ENCODE measurements at regions not wholly inside any gene's neighbourhood (a gene's known extent, or its start where the extent isn't known, plus 50 kb on each side); places are given as distances from the start of the nearest gene placed in this dataset.
"Not testable (repeated sequence)": the region's sequence is repeated elsewhere in the genome, so short reads cannot be mapped to it uniquely, and the experiment has no call there.

GRCh38 chr1:220942278-220942677 lies 63.0 kb downstream of the HLX start:
- no peak overlapping the region for H3K27ac ChIP-seq
- TF ChIP-seq CTCF (conservative IDR thresholded peaks at IDR 0.05) (no peak), ZFX (IDR thresholded peaks at IDR 0.05) (no peak)

- not testable (repeated sequence) for H3K27ac ChIP-seq
These were observed 63.7 kb downstream of the HLX start for GRCh38 chr1:220942914-220943313.

- TF ChIP-seq CTCF (conservative IDR thresholded peaks at IDR 0.05): no peak
- no peak for TF ChIP-seq ZFX (IDR thresholded peaks at IDR 0.05)
- H3K27ac ChIP-seq: no peak overlapping the region
These were observed 64.2 kb downstream of the HLX start for GRCh38 chr1:220943319-220943996.

GRCh38 chr1:220950576-220950975 lies 71.3 kb downstream of the HLX start:
- TF ChIP-seq CTCF (conservative IDR thresholded peaks at IDR 0.05) (no peak), ZFX (IDR thresholded peaks at IDR 0.05) (no peak)
- no peak overlapping the region for H3K27ac ChIP-seq

GRCh38 chr1:220952961-220953643 lies 73.9 kb downstream of the HLX start:
- H3K27ac ChIP-seq: no peak overlapping the region
- no peak for TF ChIP-seq CTCF (conservative IDR thresholded peaks at IDR 0.05)
- TF ChIP-seq ZFX (IDR thresholded peaks at IDR 0.05): no peak

GRCh38 chr1:220954321-220955075 lies 75.3 kb downstream of the HLX start:
- TF ChIP-seq CTCF (conservative IDR thresholded peaks at IDR 0.05) (no peak), ZFX (IDR thresholded peaks at IDR 0.05) (no peak)
- no peak overlapping the region for H3K27ac ChIP-seq

- TF ChIP-seq CTCF (conservative IDR thresholded peaks at IDR 0.05) (no peak), ZFX (IDR thresholded peaks at IDR 0.05) (no peak)
- no peak overlapping the region for H3K27ac ChIP-seq
These were observed 75.9 kb downstream of the HLX start for GRCh38 chr1:220955116-220955515.
